Stomach (tissue), 8 donors: ENCODE measurements at regions not wholly inside any gene's neighbourhood (a gene's known extent, or its start where the extent isn't known, plus 50 kb on each side); places are given as distances from the start of the nearest gene placed in this dataset.

ENCODE experiments used
- DNase-seq, 2 donors: peaks; one replicate each; pipeline versions ENCODE4 v3.0.0 to v3.0.0-alpha.2; 2013 to 2019
- H3K27ac ChIP-seq, 5 donors: fragments of 200-600 bp in 4 of 5; sonication (generic) in 4 of 5; one replicate each; pipeline ENCODE4 v1.5.1; 2013 to 2019; ENCODE audit warnings: mild to moderate bottlenecking in 1 of 5, moderate library complexity in 1 of 5
- H3K27me3 ChIP-seq, 3 donors: fragments of 200-600 bp; sonication (generic); one replicate each; pipeline ENCODE4 v1.5.1; 2017 to 2019; ENCODE audit warnings: mixed run types in 1 of 3
- H3K36me3 ChIP-seq, 4 donors: fragments of 200-600 bp; sonication (generic); 1 replicate in 3 of 4; 2 replicates in 1 of 4; pipeline ENCODE4 v1.5.1; 2016 to 2019
- H3K4me1 ChIP-seq, 4 donors: fragments of 200-600 bp; sonication (generic); one replicate each; pipeline ENCODE4 v1.5.1; 2016 to 2019
- H3K4me3 ChIP-seq, 4 donors: fragments of 200-600 bp; sonication (generic) in 3 of 4; one replicate each; pipeline ENCODE4 v1.5.1; 2016 to 2019; ENCODE audit warnings: mild to moderate bottlenecking in 1 of 4
- H3K9me3 ChIP-seq, 4 donors: fragments of 200-600 bp; sonication (generic); one replicate each; pipeline ENCODE4 v1.5.1; 2016 to 2019
- CTCF ChIP-seq, 7 experiments: fragments of 450-650 bp in 4 of 7; fragments of 200-600 bp in 3 of 7; sonication (generic) in 3 of 7; IDR thresholded peaks; one replicate each; pipeline ENCODE4 v1.5.1; 2016 to 2019; ENCODE audit warnings: antibody characterized with exemption in 7 of 7, control low read depth in 2 of 7, mild to moderate bottlenecking in 1 of 7
- EP300 ChIP-seq: sonication (generic); formaldehyde crosslinking; IDR thresholded peaks from one replicate; pipeline ENCODE4 v1.6.1; 2017; ENCODE audit warnings: antibody characterized with exemption
- POLR2A ChIP-seq, 4 donors: fragments of 450-650 bp; IDR thresholded peaks; one replicate each; pipeline ENCODE4 v1.6.1; 2016; ENCODE audit warnings: antibody characterized with exemption in 4 of 4, control low read depth in 2 of 4, mild to moderate bottlenecking in 1 of 4, moderate library complexity in 1 of 4
- POLR2AphosphoS5 ChIP-seq, 3 donors: sonication (generic); formaldehyde crosslinking; IDR thresholded peaks; one replicate each; pipeline ENCODE4 v1.6.1; 2016; ENCODE audit warnings: antibody characterized with exemption in 3 of 3
- WGBS, 5 donors: extraction: QIAGEN DNeasy Blood & Tissue Kit in 3 of 5; methylation state at CpG; one replicate each; pipeline versions ENCODE4 v1.1.5 to v1.1.7; 2013 to 2018; 5-methylcytosine and 5-hydroxymethylcytosine counted together
- intact Hi-C: fragments of 100-400 bp; cut with DNase I; formaldehyde crosslinking; loops from one replicate; pipeline ENCODE4 v1.15.1; 2023; ENCODE audit warnings: low total_unique reads
- donor health status: healthy with polysubstance abuse.
- donor health status: Bipolar disorder and iron deficiency.
- donor health status: healthy.

GRCh38 chr4:79833857-79834256 lies 239.2 kb downstream of the ANTXR2 start:
- Histone ChIP-seq H3K4me3 (no peak overlapping the region), H3K4me1 (no peaks in the 10 kb centered on the region), H3K9me3 (peaks cover 0 to 10% (median 0%) of the 10 kb centered on the region in 4 donors), H3K36me3 (no peaks in the 10 kb centered on the region), H3K27me3 (no peaks in the 10 kb centered on the region), H3K27ac (no peak overlapping the region)
- TF ChIP-seq EP300: no peak
- TF ChIP-seq POLR2AphosphoS5 (IDR thresholded peaks at IDR 0.05): no peak
- no peak for TF ChIP-seq POLR2A (IDR thresholded peaks at IDR 0.05)
- no peak for TF ChIP-seq CTCF (IDR thresholded peaks at IDR 0.05)
- intact Hi-C loops: no loop called here
- WGBS, 5 donors: 74 to 93% (median 87%) methylated on average over 1 of the region's 1 CpG
- no peak for DNase-seq

GRCh38 chr4:79831701-79832514 lies 241.1 kb downstream of the ANTXR2 start:
- Histone ChIP-seq H3K36me3 (no peaks in the 10 kb centered on the region), H3K4me1 (no peaks in the 10 kb centered on the region), H3K27ac (no peak overlapping the region), H3K27me3 (no peaks in the 10 kb centered on the region), H3K4me3 (no peak overlapping the region), H3K9me3 (no peaks in the 10 kb centered on the region)
- no peak for DNase-seq
- intact Hi-C loops: no loop called here
- TF ChIP-seq EP300 (no peak), CTCF (IDR thresholded peaks at IDR 0.05) (no peak), POLR2AphosphoS5 (IDR thresholded peaks at IDR 0.05) (no peak), POLR2A (IDR thresholded peaks at IDR 0.05) (no peak)

GRCh38 chr4:79831119-79831528 lies 241.9 kb downstream of the ANTXR2 start:
- 51 to 62% (median 55%) methylated on average over 3 of the region's 3 CpGs for WGBS, 5 donors
- H3K9me3 ChIP-seq: no peaks in the 10 kb centered on the region
- TF ChIP-seq POLR2A (IDR thresholded peaks at IDR 0.05) (no peak), POLR2AphosphoS5 (IDR thresholded peaks at IDR 0.05) (no peak), EP300 (no peak), CTCF (IDR thresholded peaks at IDR 0.05) (no peak)
- no peak overlapping the region for H3K27ac ChIP-seq
- H3K4me3 ChIP-seq: no peak overlapping the region
- no peaks in the 10 kb centered on the region for H3K36me3 ChIP-seq
- H3K27me3 ChIP-seq: no peaks in the 10 kb centered on the region
- no peak for DNase-seq
- no peaks in the 10 kb centered on the region for H3K4me1 ChIP-seq
- intact Hi-C loops: no loop called here

GRCh38 chr4:79827283-79827682 lies 245.7 kb downstream of the ANTXR2 start:
- Histone ChIP-seq H3K36me3 (no peaks in the 10 kb centered on the region), H3K4me1 (peaks cover 0 to 9% (median 0%) of the 10 kb centered on the region in 4 donors), H3K4me3 (no peak overlapping the region), H3K27ac (no peak overlapping the region), H3K27me3 (no peaks in the 10 kb centered on the region), H3K9me3 (no peaks in the 10 kb centered on the region)
- intact Hi-C loops: no loop called here
- TF ChIP-seq POLR2AphosphoS5 (IDR thresholded peaks at IDR 0.05) (no peak), POLR2A (IDR thresholded peaks at IDR 0.05) (no peak), CTCF (IDR thresholded peaks at IDR 0.05) (no peak), EP300 (no peak)
- DNase-seq: no peak
- 57 to 69% (median 61%) methylated on average over 5 of the region's 5 CpGs for WGBS, 5 donors
